ENCODE measurements at regions not wholly inside any gene's neighbourhood (a gene's known extent, or its start where the extent isn't known, plus 50 kb on each side); places are given as distances from the start of the nearest gene placed in this dataset.
"Not testable (repeated sequence)": the region's sequence is repeated elsewhere in the genome, so short reads cannot be mapped to it uniquely, and the experiment has no call there.

DNA sequence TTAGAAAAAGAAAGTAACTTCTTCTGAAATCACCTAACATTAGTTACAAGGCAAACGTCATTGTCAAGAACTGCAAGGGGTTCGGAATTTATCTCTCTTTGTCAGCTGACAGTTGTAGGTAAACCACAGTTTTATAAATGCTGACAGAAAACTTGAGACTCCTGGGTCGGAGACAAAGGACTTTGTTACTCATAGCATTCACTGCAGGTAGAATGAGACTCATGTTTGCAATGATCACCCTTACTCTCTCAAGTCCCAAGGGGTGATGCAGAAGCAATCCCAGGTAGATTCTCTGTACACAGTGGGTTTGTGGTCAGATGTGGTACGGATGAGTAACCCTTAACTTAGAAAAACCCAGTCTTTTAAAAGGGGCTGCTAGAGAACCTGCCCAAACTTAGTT is 757.8 kb downstream of the TRIB2 start:
- DNase-seq, result no peak

DNA sequence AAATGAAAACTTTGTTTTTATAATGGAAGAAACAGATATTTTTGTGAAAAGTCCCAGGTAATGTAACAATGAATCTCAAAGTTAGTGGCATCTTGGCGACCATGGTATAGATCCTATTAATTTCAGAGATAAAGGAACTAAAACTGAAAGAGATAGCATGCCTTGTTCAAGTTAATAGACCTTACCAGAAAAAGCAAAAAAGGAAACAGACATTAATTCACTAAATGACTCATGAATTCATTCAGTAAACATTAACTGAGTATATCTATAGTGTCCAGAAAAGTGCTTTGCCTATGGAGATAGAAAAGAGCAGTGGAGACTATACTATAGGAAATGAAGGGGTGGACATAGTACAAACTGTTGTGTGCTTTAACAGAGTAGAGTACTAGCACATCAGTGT is 763.3 kb downstream of the TRIB2 start:
- no peak for DNase-seq

DNA sequence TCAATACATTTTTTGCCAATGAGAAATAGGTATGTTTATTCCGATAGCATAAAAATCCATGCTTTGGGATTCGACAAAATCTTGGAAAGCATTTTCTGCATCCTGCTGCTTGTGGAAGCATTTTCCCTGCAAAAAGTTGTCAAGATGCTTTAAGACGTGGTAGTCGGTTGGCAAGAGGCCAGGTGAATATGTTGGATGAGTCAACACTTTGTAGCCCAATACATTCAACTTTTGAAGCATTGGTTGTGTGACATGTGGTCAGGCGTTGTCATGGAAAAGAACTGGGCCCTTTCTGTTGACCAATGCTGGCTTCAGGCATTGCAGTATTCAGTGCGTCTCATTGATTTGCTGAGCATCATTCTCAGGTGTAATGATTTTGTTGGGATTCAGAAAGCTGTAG is 764.5 kb downstream of the TRIB2 start:
- DNase-seq, result no peak

DNA sequence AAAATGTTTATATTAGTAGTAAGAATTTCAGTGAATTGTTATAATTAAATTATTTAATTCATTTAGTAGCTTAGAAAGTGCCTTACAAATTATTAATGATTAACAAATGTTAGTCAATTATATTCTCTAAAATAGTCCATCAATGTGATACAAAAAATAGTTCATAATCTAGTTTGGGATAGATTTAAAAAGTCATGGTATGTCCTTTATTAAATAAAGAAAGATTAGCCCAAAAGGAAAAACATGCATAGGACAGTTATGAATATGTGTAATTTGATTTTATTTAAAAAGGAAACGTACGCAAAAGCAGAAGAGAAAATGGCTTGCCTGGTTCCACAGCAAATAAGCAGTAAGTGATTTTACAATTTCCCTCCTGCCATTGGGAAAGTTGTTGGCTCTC is 768.5 kb downstream of the TRIB2 start:
- DNase-seq, result no peak

DNA sequence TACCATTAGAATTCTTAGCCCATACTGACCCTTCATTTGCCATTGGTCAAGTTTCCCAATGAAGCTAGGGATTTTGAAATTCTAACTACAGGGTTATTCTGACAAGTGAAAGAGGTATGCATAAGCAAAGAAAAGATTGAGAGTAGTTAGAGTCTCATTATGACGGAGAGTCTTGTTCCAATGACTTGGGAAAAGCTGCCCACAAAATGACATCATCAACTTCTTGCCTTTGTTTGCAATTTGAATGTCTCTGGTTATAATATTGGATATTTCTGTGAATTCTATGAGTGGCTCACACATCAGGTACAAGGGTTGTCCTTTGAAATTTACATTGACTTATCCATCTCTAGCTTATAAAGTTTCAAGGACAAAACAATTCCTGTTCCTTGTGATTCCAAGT is 772.2 kb downstream of the TRIB2 start:
- DNase-seq, result no peak

DNA sequence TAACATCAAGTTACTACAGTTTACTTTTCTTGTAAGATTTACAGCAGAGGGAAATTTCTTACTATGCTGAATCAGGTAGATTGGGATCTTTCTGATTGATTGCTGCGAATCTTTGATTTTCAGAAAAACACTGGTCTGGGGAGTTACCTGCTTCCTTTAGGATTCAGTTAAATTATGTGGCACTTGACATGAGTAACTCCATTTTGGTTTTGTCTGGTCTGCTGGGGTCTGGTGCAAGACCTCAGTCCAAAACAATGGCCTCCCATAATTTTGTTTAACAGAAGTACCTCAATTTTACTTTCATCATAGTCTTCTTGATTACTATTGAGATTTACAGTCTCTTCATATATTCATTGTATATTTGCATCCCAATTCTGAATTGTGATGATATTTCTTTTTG is 775.5 kb downstream of the TRIB2 start:
- no peak for DNase-seq

DNA sequence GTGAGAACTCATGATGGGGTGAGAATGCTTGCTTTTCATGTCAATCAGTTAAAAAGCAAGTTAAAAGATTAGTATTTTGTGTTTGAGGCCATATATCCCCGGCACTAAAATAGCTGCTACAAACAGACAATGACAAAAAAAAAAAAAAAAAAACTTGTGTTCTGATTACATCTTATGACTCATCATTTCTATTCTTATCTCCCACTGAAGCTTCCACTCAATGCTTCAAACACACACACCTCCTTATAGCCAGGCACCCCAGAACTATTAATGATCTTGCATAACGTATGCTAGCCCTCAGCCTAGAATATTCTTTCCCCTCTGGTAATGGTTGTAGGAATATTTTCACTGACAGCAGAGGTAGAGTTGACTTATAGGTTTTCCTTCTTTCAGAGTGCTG is 778.3 kb downstream of the TRIB2 start:
- DNase-seq, result no peak

DNA sequence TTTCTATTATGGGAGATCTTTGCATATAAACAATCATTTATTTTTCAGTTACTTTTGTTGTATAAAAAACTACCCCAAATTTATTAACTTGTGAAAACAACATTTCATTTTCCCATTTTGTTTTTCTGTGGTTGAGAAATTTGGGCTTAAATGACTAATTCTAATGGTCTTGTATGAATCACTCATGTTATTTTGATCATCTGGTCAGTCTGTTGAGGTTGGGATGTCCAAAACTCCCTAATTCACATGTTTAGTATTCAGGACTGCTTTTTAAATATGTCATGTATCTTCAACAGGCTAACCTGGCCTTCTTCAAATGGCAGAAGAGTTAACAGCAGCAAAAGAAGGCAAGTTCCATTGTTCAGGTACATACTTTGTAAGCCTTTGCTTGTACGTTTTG is 788.1 kb downstream of the TRIB2 start:
- no peak for DNase-seq

DNA sequence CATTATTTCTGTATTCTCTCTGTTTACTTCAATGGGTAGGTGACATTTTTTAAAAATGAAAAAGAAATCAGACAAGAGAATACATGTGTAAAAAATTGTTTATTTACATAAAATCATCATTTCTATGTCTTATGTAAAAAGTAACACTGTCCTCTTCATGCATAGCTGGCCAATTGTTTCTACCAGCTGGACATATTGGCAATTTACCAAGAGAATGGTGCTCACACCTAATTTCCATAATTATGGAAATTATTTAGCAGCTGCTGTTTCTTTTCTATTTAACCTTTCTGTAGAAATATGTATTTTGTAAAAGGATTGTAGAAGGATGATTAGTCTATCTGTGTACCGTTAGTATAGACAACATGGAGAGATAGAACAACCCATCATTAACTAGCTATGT is 791.9 kb downstream of the TRIB2 start:
- no peak for DNase-seq

DNA sequence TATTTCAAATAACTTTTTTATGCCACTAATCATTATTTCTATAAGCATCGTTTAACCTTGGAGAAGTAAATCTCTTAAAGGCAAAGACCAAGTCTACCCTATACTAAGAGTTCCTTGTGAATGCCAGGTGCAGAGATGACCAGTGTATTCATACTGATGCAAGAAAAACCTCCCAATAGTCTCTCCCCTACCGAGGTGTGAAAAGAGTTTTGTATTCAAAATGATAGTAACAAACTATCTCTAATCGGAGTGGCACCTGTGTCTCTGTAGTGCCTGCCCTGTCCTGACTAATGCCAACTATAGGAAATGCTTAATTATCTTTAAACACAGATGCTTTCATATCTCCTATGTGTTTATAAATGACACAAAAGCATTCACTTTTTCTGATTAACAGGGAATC is 798.5 kb downstream of the TRIB2 start:
- no peak for DNase-seq

DNA sequence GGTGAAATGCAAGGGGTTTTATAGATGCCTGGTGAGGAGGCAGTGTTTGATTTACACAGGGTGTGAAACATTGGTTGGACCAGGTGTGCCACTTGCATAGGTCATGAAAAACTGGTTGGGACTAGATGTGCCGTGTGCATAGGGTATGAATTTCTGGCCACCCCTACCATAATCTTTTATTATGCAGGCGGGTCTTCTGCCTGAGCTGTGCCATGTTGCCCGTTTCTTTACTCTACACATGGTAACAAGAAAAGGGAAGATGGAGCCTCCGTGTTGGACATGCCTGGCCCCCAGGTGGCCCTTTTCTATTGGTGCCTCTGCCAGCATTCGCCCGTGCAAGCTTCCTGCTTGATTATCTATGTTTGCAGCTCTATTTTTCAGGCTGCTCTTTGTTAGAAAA is 805.4 kb downstream of the TRIB2 start:
- no peak for DNase-seq

DNA sequence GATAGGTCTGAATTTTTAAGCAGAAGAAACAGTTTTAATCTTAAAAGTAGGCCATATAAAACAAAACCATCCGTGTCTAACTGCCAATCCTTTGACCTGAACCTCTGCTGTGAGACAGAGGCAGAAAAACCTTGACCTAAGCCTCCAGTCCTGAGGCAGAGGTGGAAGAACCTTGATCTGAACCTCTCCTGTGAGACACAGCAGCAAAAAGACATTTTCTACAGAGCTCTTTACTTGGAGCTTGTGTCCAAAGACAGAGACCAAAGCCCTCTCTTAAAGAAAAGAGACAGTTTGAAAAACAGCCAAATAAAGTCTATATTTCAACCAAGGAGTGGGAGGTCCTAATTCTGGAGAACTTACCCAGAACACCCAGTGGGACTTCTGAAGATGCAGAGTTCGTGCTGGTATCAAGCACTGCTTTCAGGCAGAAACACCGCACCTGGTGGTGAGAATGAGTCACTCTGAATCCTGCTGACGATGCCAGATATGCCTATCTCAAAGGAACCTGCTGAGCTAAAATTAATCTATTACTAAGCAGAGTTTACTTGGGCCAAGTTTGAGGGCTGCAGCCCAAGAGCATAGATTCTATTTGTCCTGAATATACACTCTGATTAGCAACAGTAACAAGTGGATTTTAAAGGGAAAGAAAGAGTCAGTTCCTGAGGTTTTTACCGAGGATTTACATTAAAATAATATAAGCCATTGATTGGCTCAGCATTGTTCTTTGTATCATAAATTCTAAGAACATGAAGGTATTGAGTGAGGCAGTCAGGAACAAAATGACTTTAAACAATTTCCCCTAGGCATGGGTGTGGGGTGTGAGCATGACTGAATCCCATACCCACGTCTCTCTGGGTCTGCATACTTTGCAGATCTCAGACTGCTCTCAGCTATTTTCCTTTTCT is 806.4 kb downstream of the TRIB2 start:
- no peak for DNase-seq

DNA sequence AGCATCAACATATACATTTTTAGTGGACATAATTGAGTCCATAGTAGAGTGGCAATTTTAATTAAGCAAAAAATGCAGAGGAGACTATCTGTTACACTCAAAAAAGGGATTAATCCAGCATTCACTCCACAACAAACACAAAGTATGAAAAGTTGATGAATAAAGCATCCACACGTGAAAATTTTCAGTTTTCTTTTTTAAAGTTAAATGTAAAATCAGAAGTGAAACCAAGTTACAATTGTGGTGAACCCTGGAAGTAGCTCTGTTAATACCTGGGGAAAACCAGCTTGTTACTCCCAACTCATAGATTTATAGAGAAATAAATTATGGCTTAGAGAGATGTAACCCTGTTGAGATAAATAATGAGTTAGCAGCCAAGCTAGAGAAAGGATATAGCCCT is 807.8 kb downstream of the TRIB2 start:
- DNase-seq, result no peak

DNA sequence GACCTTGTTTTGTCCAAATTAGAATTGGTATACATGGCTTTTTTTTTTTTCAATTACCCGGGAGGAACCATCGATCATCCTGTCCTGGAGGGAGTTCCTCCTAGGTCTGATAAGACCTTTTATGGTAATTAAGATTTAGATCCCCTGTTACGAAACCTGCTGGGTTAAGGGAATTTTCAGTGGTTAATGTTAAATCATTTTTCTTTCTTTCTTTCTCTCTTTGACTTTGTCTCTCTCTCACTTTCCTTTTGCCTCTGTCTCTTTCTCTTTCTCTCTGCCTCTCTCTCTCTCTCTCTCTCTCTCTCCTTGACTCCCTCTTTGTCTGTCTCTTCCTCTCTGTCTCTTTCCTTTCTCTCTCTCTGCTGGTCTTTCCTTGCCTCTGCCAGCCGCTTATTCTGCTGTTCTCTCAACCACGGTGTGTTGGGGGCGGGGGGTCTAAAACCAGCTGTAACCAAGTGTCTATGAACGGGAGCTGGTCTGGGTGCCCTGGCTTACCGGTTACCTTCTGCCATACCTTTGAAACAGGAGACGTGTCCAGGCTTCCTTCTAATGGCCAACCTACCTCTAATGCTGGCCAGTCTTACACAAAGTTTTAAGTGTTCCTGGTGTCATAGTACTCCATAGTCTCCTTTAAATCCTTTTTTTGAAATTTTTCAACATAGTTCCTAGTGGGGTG is 815.1 kb downstream of the TRIB2 start:
- DNase-seq, result not testable (repeated sequence)

DNA sequence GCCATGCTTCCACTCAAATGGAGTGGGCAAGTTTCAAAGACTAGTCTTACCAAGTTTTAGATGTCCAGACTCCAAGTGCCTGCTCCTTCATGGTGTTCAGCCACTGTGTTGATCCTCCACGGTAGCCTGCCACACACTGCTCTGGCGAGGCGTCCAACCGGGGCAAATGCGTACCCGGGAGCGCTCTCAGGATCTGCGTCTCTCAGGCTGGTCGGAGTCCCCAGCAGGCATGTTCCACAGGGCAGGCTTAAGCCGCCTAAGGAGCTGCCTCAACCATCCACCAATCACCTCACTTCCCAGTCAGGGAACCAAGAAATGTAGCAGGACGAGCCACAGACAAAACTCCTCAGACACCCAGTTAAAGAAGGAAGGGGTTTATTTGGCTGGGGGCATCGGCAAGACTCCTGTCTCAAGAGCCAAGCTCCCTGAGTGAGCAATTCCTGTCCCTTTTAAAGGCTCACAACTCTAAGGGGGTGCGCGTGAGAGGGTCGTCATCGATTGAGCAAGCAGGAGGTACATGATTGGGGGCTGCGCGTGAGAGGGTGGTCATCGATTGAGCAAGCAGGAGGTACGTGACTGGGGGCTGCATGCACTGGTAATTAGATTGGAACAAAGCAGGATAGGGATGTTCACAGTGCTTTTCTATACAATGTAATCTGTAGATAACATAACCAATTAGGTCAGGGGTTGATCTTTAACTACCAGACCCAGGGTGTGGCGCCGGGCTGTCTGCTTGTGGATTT is 816.2 kb downstream of the TRIB2 start:
- DNase-seq, result not testable (repeated sequence)

DNA sequence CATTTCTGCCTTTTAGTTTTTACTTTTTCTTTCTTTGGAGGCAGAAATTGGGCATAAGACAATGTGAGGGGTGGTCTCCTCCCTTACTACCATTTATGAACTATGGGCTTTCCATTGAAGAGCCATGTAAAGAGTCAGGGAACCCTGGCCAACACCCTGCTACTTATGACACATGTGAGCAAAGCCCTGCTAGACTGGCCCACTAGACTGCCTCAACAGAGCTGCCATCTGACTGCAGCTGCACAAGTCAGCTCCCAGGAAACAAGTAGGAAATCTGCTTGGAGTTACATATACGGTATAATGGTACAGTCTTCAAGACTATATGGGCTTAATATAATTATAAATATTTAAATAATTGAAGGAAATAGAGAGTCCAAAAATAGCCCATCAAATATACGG is 816.8 kb downstream of the TRIB2 start:
- no peak for DNase-seq

DNA sequence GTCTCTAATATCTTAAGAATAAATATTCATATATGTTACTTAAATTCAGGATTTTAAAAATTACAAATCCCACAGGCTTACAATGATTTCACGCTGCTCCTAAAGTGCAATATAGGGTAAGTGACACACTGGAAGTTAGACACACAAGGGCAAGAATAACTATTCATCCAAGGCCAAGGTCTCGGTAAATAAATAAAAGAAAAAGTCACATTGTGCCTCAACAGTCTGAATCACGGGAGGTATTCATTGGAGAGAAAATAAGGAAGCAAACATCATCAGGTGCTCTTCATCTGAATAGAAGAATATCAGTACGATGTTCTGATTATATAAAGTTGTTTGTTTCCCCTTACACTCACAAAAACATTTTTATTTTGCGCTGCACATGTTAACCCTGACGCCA is 820.2 kb downstream of the TRIB2 start:
- DNase-seq, result no peak

DNA sequence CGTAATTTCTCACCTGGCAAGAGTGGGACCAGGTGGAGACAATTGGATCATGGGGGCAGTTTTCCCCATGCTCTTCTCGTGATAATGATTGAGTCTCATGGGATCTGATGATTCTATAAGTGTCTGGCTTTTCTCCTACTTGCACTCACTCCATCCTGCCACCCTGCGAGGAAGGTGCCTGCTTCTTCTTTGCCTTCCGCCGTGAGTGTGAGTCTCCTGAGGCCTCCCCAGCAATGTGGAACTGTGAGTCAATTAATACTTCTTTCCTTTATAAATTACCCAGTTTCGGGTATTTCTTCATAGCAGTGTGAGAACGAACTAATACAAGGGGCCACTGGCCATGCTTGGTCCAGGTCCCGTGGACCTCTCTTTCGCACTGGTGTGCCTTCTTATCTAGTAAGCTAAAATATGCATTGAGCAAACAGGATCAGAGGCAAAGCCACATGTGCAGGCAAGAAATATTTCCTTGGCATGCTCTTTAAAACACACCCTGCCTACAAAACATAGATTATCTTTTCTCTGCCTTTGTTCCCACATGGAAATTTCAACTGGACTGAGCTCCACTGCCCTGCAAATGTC is 821.1 kb downstream of the TRIB2 start:
- DNase-seq, result no peak

DNA sequence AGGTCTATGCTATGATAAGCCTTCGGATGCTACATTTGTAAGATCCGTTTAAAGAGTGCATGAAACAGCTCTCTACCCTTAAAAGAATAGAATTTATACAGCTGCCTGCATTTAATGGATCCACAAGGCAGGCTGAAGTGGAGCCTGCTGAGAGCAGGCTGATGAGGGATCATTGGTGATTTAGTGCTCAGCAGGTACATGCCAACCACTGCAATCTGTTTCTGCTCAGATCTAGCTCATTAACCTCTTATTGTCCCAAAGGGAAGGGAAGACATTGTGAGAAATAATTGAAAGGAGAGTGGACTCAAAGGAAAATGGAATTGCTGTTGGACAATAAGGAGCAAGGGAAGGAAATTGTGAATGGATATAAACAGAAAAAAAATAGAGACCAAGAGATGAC is 822.6 kb downstream of the TRIB2 start:
- DNase-seq, result no peak

DNA sequence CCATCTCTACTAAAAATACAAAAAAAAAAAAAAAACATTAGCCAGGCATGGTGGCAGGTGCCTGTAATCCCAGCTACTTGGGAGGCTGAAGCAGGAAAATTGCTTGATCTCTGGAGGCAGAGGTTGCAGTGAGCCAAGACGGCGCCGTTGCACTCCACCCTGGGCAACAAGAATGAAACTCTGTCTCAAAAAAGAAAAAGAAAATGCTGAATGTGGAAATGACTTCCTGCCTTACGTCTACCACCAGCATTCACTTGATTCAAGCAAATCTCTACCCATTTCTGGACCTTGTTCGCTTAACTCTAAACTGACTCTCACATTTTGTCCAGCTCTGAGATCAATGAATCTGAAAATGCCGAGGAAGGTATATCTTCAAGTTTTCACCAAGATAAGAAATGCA is 825.3 kb downstream of the TRIB2 start:
- no peak for DNase-seq

DNA sequence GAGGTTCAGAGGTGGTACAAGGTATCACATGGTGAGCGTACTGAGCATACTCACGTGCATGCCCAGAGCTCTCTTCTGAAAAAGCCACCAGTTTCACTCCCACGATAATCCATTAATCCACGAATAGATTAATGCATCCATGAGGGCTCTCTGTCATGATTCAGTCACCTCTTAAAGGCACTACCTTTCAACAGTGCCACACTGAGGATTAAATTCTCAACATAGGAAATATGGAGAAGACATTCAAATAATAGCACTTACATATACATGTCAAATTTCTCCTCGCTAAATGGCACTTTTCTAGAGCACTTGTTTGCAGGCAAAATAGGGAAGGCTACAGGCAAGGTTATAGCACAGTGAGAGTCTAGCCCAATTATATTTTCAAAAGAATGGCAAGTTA is 825.9 kb downstream of the TRIB2 start:
- DNase-seq, result no peak

DNA sequence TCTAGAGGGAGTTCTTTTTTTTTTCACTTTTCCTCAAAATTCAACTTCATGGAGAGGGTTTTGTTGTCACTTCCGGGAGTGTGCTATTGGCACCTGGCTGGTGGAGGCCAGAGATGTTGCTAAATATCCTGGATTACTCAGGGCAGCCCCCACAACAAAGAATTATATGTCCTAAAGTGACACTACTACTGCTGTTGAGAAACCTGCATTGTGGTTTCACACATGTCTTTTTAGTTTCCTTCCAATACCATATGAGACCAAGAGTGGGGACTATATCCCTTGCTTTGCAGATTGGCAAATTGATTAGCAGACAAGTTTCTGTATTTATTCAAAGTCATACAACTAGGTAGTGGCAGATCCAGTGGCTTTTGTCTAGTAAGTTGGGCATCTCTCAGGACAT is 826.8 kb downstream of the TRIB2 start:
- no peak for DNase-seq

DNA sequence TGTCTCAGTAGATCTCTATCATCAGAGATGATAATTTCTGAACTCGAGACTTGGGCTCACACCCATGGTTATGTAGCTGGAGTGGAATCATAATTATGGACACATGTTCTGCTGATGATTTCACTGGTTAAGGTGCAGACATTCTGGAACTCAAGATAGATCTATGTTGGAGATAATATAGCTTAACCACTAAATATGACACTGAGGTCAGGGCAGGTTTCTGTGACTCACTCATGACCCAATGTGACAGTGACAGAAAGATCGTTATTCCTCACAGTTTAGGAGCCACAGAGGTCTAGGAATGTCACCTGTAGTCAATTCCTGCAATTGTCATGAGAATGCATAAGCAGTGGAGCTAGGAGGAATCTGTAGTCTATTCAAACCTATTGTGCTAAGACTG is 828.6 kb downstream of the TRIB2 start:
- DNase-seq, result no peak

DNA sequence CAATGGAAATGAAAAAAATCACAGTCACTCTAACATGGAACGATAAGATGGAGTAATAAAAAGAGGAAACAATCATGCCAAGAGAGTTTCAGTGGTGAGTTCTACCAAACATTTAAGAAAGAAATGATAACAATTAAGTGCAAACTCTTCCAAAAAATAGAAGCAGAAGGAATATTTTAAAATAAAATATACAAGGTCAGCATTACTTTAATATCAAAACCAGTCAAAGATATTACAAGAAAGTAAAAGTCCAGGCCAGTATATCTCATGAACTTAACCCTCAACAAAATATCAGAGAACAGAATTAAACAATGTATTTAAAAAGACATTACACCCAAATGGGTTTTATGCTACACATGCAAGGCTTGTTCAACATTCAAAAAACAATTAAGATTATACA is 829.4 kb downstream of the TRIB2 start:
- DNase-seq, result no peak

Measured in NCI-H146 (cell line).